OCI-LY7 (cell line): ENCODE measurements at regions not wholly inside any gene's neighbourhood (a gene's known extent, or its start where the extent isn't known, plus 50 kb on each side); places are given as distances from the start of the nearest gene placed in this dataset.

Experiments
- BruUV-seq: library from RNA; stranded (reverse); fragments of 400-500 nt; replicated peaks from 2 replicates; lab custom pipeline; 2021; lab: Mats Ljungman, UMichigan
- CTCF ChIA-PET: fragments of 300-600 bp; sonication (Branson Sonifier 250); formaldehyde crosslinking; loops from one replicate; lab custom pipeline; 2022; ENCODE audit warnings: antibody characterized with exemption; ENCODE audit not compliant: unreplicated experiment; lab: Charles Lee
- POLR2A ChIA-PET: fragments of 300-600 bp; sonication (Branson Sonifier 250); formaldehyde crosslinking; loops from one replicate; lab custom pipeline; 2022; ENCODE audit warnings: antibody characterized with exemption; lab: Charles Lee
- DNase-seq: peaks from one replicate; pipeline ENCODE4 v3.0.0-alpha.2; 2015; ENCODE audit warnings: low spot score
- H2AFZ ChIP-seq: fragments of 200-600 bp; sonication (generic), shearing (Covaris generic); 2 replicates; pipeline ENCODE4 v1.6.1; 2014; ENCODE audit warnings: mild to moderate bottlenecking, antibody characterized with exemption, low read length, moderate library complexity
- H3K27ac ChIP-seq: fragments of 200-600 bp; sonication (generic); 2 replicates; pipeline ENCODE4 v1.5.1; 2014; ENCODE audit warnings: mixed run types, low read depth, mild to moderate bottlenecking, moderate library complexity, low read length, inconsistent platforms; ENCODE audit not compliant: poor library complexity, severe bottlenecking
- H3K36me3 ChIP-seq: fragments of 200-600 bp; sonication (generic); 2 replicates; pipeline ENCODE4 v1.6.1; 2014; ENCODE audit warnings: mild to moderate bottlenecking, antibody characterized with exemption, low read length, moderate library complexity, mixed read lengths; ENCODE audit not compliant: insufficient read depth
- H3K4me1 ChIP-seq: fragments of 200-600 bp; sonication (generic); 2 replicates; pipeline ENCODE4 v1.5.1; 2014; ENCODE audit warnings: mild to moderate bottlenecking, low read length; ENCODE audit not compliant: insufficient read depth, poor library complexity, severe bottlenecking
- H3K4me2 ChIP-seq: fragments of 200-600 bp; sonication (generic); 2 replicates; pipeline ENCODE4 v1.6.1; 2014; ENCODE audit warnings: mild to moderate bottlenecking, low read length
- H3K4me3 ChIP-seq: fragments of 200-600 bp; sonication (generic); 2 replicates; pipeline ENCODE4 v1.5.1; 2014; ENCODE audit warnings: mild to moderate bottlenecking, low read depth, low read length; ENCODE audit not compliant: poor library complexity, severe bottlenecking
- H3K79me2 ChIP-seq: fragments of 200-600 bp; sonication (generic); 2 replicates; pipeline ENCODE4 v1.6.1; 2016; ENCODE audit warnings: low read depth, mild to moderate bottlenecking, low read length, moderate library complexity, mixed read lengths; ENCODE audit not compliant: insufficient read depth
- H3K9me2 ChIP-seq: fragments of 200-600 bp; sonication (generic); 2 replicates; pipeline ENCODE4 v1.6.1; 2016; ENCODE audit warnings: mild to moderate bottlenecking, low read length, mixed read lengths; ENCODE audit not compliant: insufficient read depth
- H3K9me3 ChIP-seq: fragments of 200-600 bp; sonication (generic); 2 replicates; pipeline ENCODE4 v1.6.1; 2014; ENCODE audit warnings: mild to moderate bottlenecking, mixed run types, low read length, mixed read lengths
- H4K20me1 ChIP-seq: fragments of 200-600 bp; sonication (generic); 2 replicates; pipeline ENCODE4 v1.6.1; 2014; ENCODE audit warnings: mild to moderate bottlenecking, antibody characterized with exemption, low read length, moderate library complexity, mixed read lengths; ENCODE audit not compliant: insufficient read depth
- CTCF ChIP-seq: fragments of 200-600 bp; sonication (generic); conservative IDR thresholded peaks from 2 replicates; pipeline ENCODE4 v1.5.1; 2014; ENCODE audit warnings: mild to moderate bottlenecking, antibody characterized with exemption, low read length, moderate library complexity, mixed read lengths
- EZH2phosphoT487 ChIP-seq: fragments of 200-600 bp; sonication (generic); IDR thresholded peaks from 2 replicates; pipeline ENCODE4 v1.6.1; 2018; ENCODE audit warnings: low read depth, borderline replicate concordance, mild to moderate bottlenecking, mixed run types, antibody characterized with exemption, low read length, moderate library complexity, mixed read lengths
- intact Hi-C: fragments of 100-400 bp; cut with micrococcal nuclease; formaldehyde crosslinking; loops from one replicate; pipeline ENCODE4 v1.10.0; 2022; ENCODE audit not compliant: unreplicated experiment

GRCh38 chr17:13181683-13182082 is 163.9 kb upstream of the ELAC2 start:
- H2AFZ ChIP-seq = no peak overlapping the region
- no peaks in the 10 kb centered on the region for H3K36me3 ChIP-seq
- no peaks in the 10 kb centered on the region for H3K9me3 ChIP-seq
- intact Hi-C loops = no loop called here
- H4K20me1 ChIP-seq = no peaks in the 10 kb centered on the region
- CTCF ChIA-PET = no interaction called here
- TF ChIP-seq CTCF (no peak), EZH2phosphoT487 (no peak)
- H3K4me2 ChIP-seq = no peak overlapping the region
- H3K27ac ChIP-seq = no peak overlapping the region
- no TSS peak for BruUV-seq
- no peak for DNase-seq
- no peak overlapping the region for H3K4me3 ChIP-seq
- no peaks in the 10 kb centered on the region for H3K9me2 ChIP-seq
- no peaks in the 10 kb centered on the region for H3K79me2 ChIP-seq
- POLR2A ChIA-PET = no interaction called here
- no peaks in the 10 kb centered on the region for H3K4me1 ChIP-seq

- no peaks in the 10 kb centered on the region for H4K20me1 ChIP-seq
- no peak overlapping the region for H3K4me3 ChIP-seq
- H3K36me3 ChIP-seq = no peaks in the 10 kb centered on the region
- no TSS peak for BruUV-seq
- H3K27ac ChIP-seq = no peak overlapping the region
- H2AFZ ChIP-seq = no peak overlapping the region
- TF ChIP-seq CTCF = no peak
- TF ChIP-seq EZH2phosphoT487 = no peak
- CTCF ChIA-PET = no interaction called here
- H3K4me2 ChIP-seq = no peak overlapping the region
- H3K9me3 ChIP-seq = no peaks in the 10 kb centered on the region
- DNase-seq = no peak
- no peaks in the 10 kb centered on the region for H3K9me2 ChIP-seq
- no peaks in the 10 kb centered on the region for H3K4me1 ChIP-seq
- intact Hi-C loops = no loop called here
- POLR2A ChIA-PET = no interaction called here
- no peaks in the 10 kb centered on the region for H3K79me2 ChIP-seq
Observed at GRCh38 chr17:13176436-13176835, 158.6 kb upstream of the ELAC2 start.

- POLR2A ChIA-PET = no interaction called here
- TF ChIP-seq CTCF (no peak), EZH2phosphoT487 (no peak)
- Histone ChIP-seq H4K20me1 (no peaks in the 10 kb centered on the region), H2AFZ (no peak overlapping the region), H3K4me1 (no peaks in the 10 kb centered on the region), H3K4me3 (no peak overlapping the region), H3K9me3 (no peaks in the 10 kb centered on the region), H3K4me2 (no peak overlapping the region), H3K79me2 (no peaks in the 10 kb centered on the region), H3K36me3 (no peaks in the 10 kb centered on the region), H3K27ac (no peak overlapping the region), H3K9me2 (no peaks in the 10 kb centered on the region)
- intact Hi-C loops = no loop called here
- BruUV-seq = no TSS peak
- CTCF ChIA-PET = no interaction called here
- DNase-seq = no peak
Observed at GRCh38 chr17:13171790-13172189, 154.0 kb upstream of the ELAC2 start.
